ENCODE measurements at regions not wholly inside any gene's neighbourhood (a gene's known extent, or its start where the extent isn't known, plus 50 kb on each side); places are given as distances from the start of the nearest gene placed in this dataset.

- no peaks in the 10 kb centered on the region for H3K4me1 ChIP-seq
- no peak for TF ChIP-seq EP300 (IDR thresholded peaks at IDR 0.05)
- DNase-seq (ENCODE audit: low spot score in 2 of 2), result no peak
Observed at GRCh38 chr18:29512761-29513160, 1335.8 kb upstream of the CDH2 start.

GRCh38 chr18:29512203-29512602 lies 1335.3 kb upstream of the CDH2 start:
- Histone ChIP-seq H3K27me3 (no peaks in the 10 kb centered on the region), H3K4me3 (no peak overlapping the region), H3K36me3 (no peaks in the 10 kb centered on the region), H3K4me1 (no peaks in the 10 kb centered on the region), H3K27ac (no peak overlapping the region), H3K9me3 (no peaks in the 10 kb centered on the region)
- no peak for TF ChIP-seq POLR2AphosphoS5 (IDR thresholded peaks at IDR 0.05)
- no peak for TF ChIP-seq POLR2A (IDR thresholded peaks at IDR 0.05)
- no peak for TF ChIP-seq CTCF (IDR thresholded peaks at IDR 0.05)
- no peak for TF ChIP-seq EP300 (IDR thresholded peaks at IDR 0.05)
- no peak for DNase-seq (ENCODE audit: low spot score in 2 of 2)

More at GRCh38 chr18:29512761-29513160, 1335.8 kb upstream of the CDH2 start:
- Histone ChIP-seq H3K27ac (no peak overlapping the region), H3K9me3 (no peaks in the 10 kb centered on the region), H3K4me3 (no peak overlapping the region), H3K27me3 (no peaks in the 10 kb centered on the region), H3K36me3 (no peaks in the 10 kb centered on the region)
- 64% methylated on average over 3 of the region's 3 CpGs for WGBS

- no peak overlapping the region for H3K27ac ChIP-seq
- H3K27me3 ChIP-seq, result no peaks in the 10 kb centered on the region
- no peaks in the 10 kb centered on the region for H3K9me3 ChIP-seq
- no peaks in the 10 kb centered on the region for H3K4me1 ChIP-seq
- H3K36me3 ChIP-seq, result no peaks in the 10 kb centered on the region
- WGBS, result 56% methylated on average over 3 of the region's 3 CpGs
- no peak overlapping the region for H3K4me3 ChIP-seq
- no peak for DNase-seq (ENCODE audit: low spot score in 2 of 2)
- no peak for TF ChIP-seq CTCF (IDR thresholded peaks at IDR 0.05)
- TF ChIP-seq EP300 (IDR thresholded peaks at IDR 0.05), result no peak
Observed at GRCh38 chr18:29501952-29502351, 1325.0 kb upstream of the CDH2 start.

GRCh38 chr18:29496152-29496680 lies 1319.3 kb upstream of the CDH2 start:
- no peaks in the 10 kb centered on the region for H3K9me3 ChIP-seq
- WGBS, result 62% methylated on average over 2 of the region's 2 CpGs
- no peaks in the 10 kb centered on the region for H3K36me3 ChIP-seq
- TF ChIP-seq POLR2AphosphoS5 (IDR thresholded peaks at IDR 0.05), result no peak
- no peak for TF ChIP-seq POLR2A (IDR thresholded peaks at IDR 0.05)
- TF ChIP-seq CTCF (IDR thresholded peaks at IDR 0.05), result no peak
- TF ChIP-seq EP300 (IDR thresholded peaks at IDR 0.05), result no peak
- H3K4me1 ChIP-seq, result no peaks in the 10 kb centered on the region
- no peak for DNase-seq (ENCODE audit: low spot score in 2 of 2)
- no peak overlapping the region for H3K27ac ChIP-seq
- H3K27me3 ChIP-seq, result no peaks in the 10 kb centered on the region
- no peak overlapping the region for H3K4me3 ChIP-seq

GRCh38 chr18:29494371-29494770 lies 1317.4 kb upstream of the CDH2 start:
- DNase-seq (ENCODE audit: low spot score in 2 of 2), result no peak
- no peak for TF ChIP-seq POLR2A (IDR thresholded peaks at IDR 0.05)
- no peak for TF ChIP-seq POLR2AphosphoS5 (IDR thresholded peaks at IDR 0.05)
- TF ChIP-seq EP300 (IDR thresholded peaks at IDR 0.05), result no peak
- TF ChIP-seq CTCF (IDR thresholded peaks at IDR 0.05), result no peak
- H3K9me3 ChIP-seq, result no peaks in the 10 kb centered on the region
- no peaks in the 10 kb centered on the region for H3K4me1 ChIP-seq
- H3K4me3 ChIP-seq, result no peak overlapping the region
- no peak overlapping the region for H3K27ac ChIP-seq
- no peaks in the 10 kb centered on the region for H3K27me3 ChIP-seq
- no peaks in the 10 kb centered on the region for H3K36me3 ChIP-seq

GRCh38 chr18:29491907-29492306 lies 1315.0 kb upstream of the CDH2 start:
- Histone ChIP-seq H3K4me1 (no peaks in the 10 kb centered on the region), H3K36me3 (no peaks in the 10 kb centered on the region), H3K27me3 (no peaks in the 10 kb centered on the region), H3K4me3 (no peak overlapping the region), H3K9me3 (no peaks in the 10 kb centered on the region), H3K27ac (no peak overlapping the region)
- TF ChIP-seq POLR2A (IDR thresholded peaks at IDR 0.05) (no peak), CTCF (IDR thresholded peaks at IDR 0.05) (no peak), POLR2AphosphoS5 (IDR thresholded peaks at IDR 0.05) (no peak), EP300 (IDR thresholded peaks at IDR 0.05) (no peak)
- no peak for DNase-seq (ENCODE audit: low spot score in 2 of 2)
- 38% methylated on average over 2 of the region's 2 CpGs for WGBS
